Right ventricle myocardium superior (tissue), 1 donor: ENCODE measurements at regions not wholly inside any gene's neighbourhood (a gene's known extent, or its start where the extent isn't known, plus 50 kb on each side); places are given as distances from the start of the nearest gene placed in this dataset.

Experiments
- ATAC-seq: fragments of 200-7000 bp; cut with Tn5 transposase; one replicate; pipeline ENCODE4 v1.9.1; 2020; ENCODE audit warnings: mild to moderate bottlenecking; ENCODE audit not compliant: poor library complexity
- DNase-seq: peaks from one replicate; pipeline ENCODE4 v3.0.0-alpha.2; 2020
- intact Hi-C: fragments of 100-400 bp; cut with DNase I; formaldehyde crosslinking; loops from one replicate; pipeline ENCODE4 v1.11.2; 2022
- donor health status: DM: no; HTN: yes; CAD: no; lungs with severe emphysema.

GRCh38 chr9:95822583-95823431 lies 52.7 kb upstream of the ERCC6L2 start:
- DNase-seq = no peak
- intact Hi-C loops = no loop called here
- ATAC-seq = no peak

- intact Hi-C loops = no loop called here
- no peak for ATAC-seq
- DNase-seq = no peak
Observed at GRCh38 chr9:95822015-95822414, 53.5 kb upstream of the ERCC6L2 start.

- intact Hi-C loops = no loop called here
- DNase-seq (no peak), ATAC-seq (no peak)
Observed at GRCh38 chr9:95820074-95820473, 55.4 kb upstream of the ERCC6L2 start.

GRCh38 chr9:95819636-95820035 lies 55.9 kb upstream of the ERCC6L2 start:
- intact Hi-C loops = no loop called here
- DNase-seq = no peak
- ATAC-seq = no peak

- ATAC-seq (no peak), DNase-seq (no peak)
- intact Hi-C loops = no loop called here
Observed at GRCh38 chr9:95817205-95817604, 58.3 kb upstream of the ERCC6L2 start.

- intact Hi-C loops = no loop called here
- ATAC-seq = no peak
- no peak for DNase-seq
Observed at GRCh38 chr9:95816716-95817115, 58.8 kb upstream of the ERCC6L2 start.

GRCh38 chr9:95815961-95816360 lies 59.5 kb upstream of the ERCC6L2 start:
- intact Hi-C loops = no loop called here
- no peak for ATAC-seq
- no peak for DNase-seq

GRCh38 chr9:95815133-95815532 lies 60.4 kb upstream of the ERCC6L2 start:
- intact Hi-C loops = no loop called here
- DNase-seq (no peak), ATAC-seq (no peak)

GRCh38 chr9:95813923-95814322 lies 61.6 kb upstream of the ERCC6L2 start:
- intact Hi-C loops = no loop called here
- DNase-seq (no peak), ATAC-seq (no peak)

- DNase-seq = no peak
Observed at GRCh38 chr9:95810814-95811213, 64.7 kb upstream of the ERCC6L2 start.

GRCh38 chr9:95810133-95810532 lies 65.4 kb upstream of the ERCC6L2 start:
- DNase-seq = no peak

More at GRCh38 chr9:95810814-95811213, 64.7 kb upstream of the ERCC6L2 start:
- intact Hi-C loops = no loop called here
- no peak for ATAC-seq

GRCh38 chr9:95809686-95810085 lies 65.8 kb upstream of the ERCC6L2 start:
- ATAC-seq = no peak
- intact Hi-C loops = no loop called here
- DNase-seq = no peak

More at GRCh38 chr9:95810133-95810532, 65.4 kb upstream of the ERCC6L2 start:
- no peak for ATAC-seq
- intact Hi-C loops = no loop called here

- ATAC-seq (peak; percentile 27), DNase-seq (no peak)
- intact Hi-C loops = no loop called here
Observed at GRCh38 chr9:95808011-95808410, 67.5 kb upstream of the ERCC6L2 start.

GRCh38 chr9:95807326-95807947 lies 68.1 kb upstream of the ERCC6L2 start:
- intact Hi-C loops = no loop called here
- ATAC-seq (peak; percentile 79), DNase-seq (no peak)

GRCh38 chr9:95803197-95803596 lies 72.3 kb upstream of the ERCC6L2 start:
- ATAC-seq = no peak
- no peak for DNase-seq
- intact Hi-C loops = no loop called here

GRCh38 chr9:95801797-95802196 lies 73.7 kb upstream of the ERCC6L2 start:
- ATAC-seq (no peak), DNase-seq (no peak)
- intact Hi-C loops = no loop called here

- intact Hi-C loops = no loop called here
- DNase-seq (no peak), ATAC-seq (no peak)
Observed at GRCh38 chr9:95796029-95796428, 79.5 kb upstream of the ERCC6L2 start.

- ATAC-seq = peak; percentile 73
- intact Hi-C loops = no loop called here
- DNase-seq = no peak
Observed at GRCh38 chr9:95793924-95794828, 81.3 kb upstream of the ERCC6L2 start.

- intact Hi-C loops = no loop called here
- ATAC-seq (no peak), DNase-seq (no peak)
Observed at GRCh38 chr9:95791695-95792094, 83.8 kb upstream of the ERCC6L2 start.
